ENCODE measurements at regions not wholly inside any gene's neighbourhood (a gene's known extent, or its start where the extent isn't known, plus 50 kb on each side); places are given as distances from the start of the nearest gene placed in this dataset.

GRCh38 chr12:4134448-4135263 lies 138.9 kb upstream of the CCND2 start:
- DNase-seq (ENCODE audit: low read depth) = no peak

- no peak for DNase-seq (ENCODE audit: low read depth)
Observed at GRCh38 chr12:4133636-4134447, 139.7 kb upstream of the CCND2 start.

GRCh38 chr12:4133029-4133428 lies 140.5 kb upstream of the CCND2 start:
- DNase-seq (ENCODE audit: low read depth) = no peak

- no peak for DNase-seq (ENCODE audit: low read depth)
Observed at GRCh38 chr12:4121506-4122020, 152.0 kb upstream of the CCND2 start.

DNA sequence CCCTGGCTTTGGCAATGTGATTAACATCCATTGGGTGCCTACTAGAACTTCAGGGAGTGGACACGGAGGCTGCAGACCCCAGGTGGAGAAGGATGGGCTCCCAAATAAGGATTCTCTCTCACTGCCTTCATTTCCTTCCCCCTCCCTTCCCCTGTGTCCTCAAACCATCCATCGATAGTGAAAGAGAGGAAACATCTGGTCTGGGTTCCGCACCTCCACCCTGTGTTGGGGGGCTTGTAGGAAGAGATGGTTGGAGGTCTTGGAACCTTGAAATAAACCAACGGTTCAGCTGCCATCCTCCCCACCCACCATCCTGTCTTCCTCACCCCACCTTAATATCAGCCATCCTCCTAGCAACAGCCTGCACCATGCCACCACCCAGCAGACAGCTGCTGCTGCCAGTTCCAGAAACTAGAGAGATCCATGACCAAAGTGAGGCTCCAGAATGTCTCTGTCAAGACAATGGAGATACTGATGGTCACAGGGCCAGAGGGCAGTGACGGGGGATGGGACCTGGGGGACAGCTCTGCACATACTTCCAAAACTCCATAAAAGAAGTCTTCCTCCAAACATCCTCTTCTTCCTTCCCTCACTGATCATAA lies 153.1 kb upstream of the CCND2 start:
- no peak for DNase-seq (ENCODE audit: low read depth)

- no peak for DNase-seq (ENCODE audit: low read depth)
Observed at GRCh38 chr12:4119157-4119761, 154.3 kb upstream of the CCND2 start.

- no peak for DNase-seq (ENCODE audit: low read depth)
Observed at GRCh38 chr12:4118601-4119156, 154.9 kb upstream of the CCND2 start.

GRCh38 chr12:4118017-4118510 lies 155.5 kb upstream of the CCND2 start:
- DNase-seq (ENCODE audit: low read depth) = no peak

DNA sequence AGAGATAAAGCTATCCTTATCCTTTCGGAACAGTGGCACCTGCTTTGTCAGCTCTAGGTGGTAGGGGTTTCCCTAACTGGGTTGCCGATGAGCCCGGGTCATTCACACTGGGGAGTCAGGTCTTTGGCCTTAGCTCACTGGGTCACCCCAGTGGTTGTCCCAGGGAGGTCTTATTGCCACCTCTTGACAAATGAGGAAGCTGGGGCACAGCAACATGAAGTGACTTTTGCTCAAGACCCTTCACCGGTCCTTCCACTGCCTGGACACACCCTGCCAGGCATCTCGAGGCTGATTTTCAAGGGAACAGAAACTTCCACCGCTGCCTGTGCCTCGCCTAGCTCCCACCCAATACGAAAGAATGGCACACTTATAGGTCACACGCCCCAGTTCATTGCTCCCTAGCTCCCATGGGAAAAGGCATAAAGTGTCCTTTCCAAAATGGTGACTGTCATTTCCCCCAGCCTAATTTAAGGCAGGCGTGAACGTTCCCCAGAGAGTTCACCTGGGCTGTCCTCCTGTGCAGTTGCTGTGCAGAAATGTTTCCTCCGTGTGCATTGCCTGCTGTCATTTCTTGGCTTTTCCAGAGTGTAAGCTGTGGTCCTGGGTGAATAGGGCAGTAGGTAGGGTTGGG lies 156.1 kb upstream of the CCND2 start:
- DNase-seq (ENCODE audit: low read depth) = no peak

GRCh38 chr12:4116251-4117111 lies 157.1 kb upstream of the CCND2 start:
- DNase-seq (ENCODE audit: low read depth) = no peak

GRCh38 chr12:4115570-4115969 lies 158.0 kb upstream of the CCND2 start:
- DNase-seq (ENCODE audit: low read depth) = no peak

GRCh38 chr12:4114986-4115385 lies 158.6 kb upstream of the CCND2 start:
- DNase-seq (ENCODE audit: low read depth) = no peak

DNA sequence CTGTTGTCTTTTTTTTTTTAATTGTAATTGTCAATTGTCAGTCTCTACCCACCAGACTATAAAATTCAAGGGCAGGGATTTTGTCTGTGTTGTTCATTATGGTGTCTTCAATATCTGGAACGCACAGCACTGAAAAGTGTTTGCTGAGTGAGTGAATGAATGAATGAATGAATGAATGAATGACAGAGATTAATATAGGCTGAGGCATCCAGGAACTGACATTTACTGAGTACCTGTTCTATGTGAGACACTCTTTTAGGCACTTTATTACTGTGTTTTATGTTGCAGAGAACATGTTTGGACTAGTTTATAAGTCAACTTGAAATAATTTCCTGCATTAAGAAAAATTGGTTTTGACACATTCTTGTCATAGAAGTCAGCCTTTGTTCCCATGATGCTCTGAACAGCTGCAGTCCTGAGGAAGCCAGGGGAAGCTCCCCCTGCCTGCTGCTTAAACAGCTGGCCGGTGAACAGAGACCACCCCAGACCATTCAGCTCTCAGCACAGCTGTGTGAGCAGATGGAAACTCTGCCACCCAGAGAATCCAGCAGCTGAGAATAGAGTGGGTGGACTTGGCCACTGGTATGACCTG lies 160.7 kb upstream of the CCND2 start:
- DNase-seq (ENCODE audit: low read depth) = no peak

GRCh38 chr12:4112290-4112689 lies 161.3 kb upstream of the CCND2 start:
- DNase-seq (ENCODE audit: low read depth) = no peak

DNA sequence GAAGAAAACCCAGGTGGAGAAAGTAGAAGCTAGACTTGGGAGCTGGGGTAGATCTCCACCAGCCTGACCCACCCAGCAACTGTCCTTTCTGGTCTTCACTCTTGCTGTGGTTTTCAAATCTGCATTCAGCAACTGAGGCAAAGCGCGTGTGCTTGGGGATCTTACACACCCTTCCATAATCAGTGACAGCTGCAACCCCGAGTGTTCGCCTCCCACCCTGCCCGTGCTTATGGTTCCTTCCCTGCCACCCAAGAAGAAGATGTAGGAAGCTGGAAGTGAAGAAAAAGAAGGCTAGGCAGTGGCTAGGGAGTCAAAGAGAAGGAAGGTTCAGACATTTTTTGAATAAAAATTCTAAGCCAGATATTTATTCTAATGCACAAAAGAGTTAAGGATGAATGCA lies 162.6 kb upstream of the CCND2 start:
- DNase-seq (ENCODE audit: low read depth) = no peak

- DNase-seq (ENCODE audit: low read depth) = no peak
Observed at GRCh38 chr12:4109826-4110225, 163.7 kb upstream of the CCND2 start.

DNA sequence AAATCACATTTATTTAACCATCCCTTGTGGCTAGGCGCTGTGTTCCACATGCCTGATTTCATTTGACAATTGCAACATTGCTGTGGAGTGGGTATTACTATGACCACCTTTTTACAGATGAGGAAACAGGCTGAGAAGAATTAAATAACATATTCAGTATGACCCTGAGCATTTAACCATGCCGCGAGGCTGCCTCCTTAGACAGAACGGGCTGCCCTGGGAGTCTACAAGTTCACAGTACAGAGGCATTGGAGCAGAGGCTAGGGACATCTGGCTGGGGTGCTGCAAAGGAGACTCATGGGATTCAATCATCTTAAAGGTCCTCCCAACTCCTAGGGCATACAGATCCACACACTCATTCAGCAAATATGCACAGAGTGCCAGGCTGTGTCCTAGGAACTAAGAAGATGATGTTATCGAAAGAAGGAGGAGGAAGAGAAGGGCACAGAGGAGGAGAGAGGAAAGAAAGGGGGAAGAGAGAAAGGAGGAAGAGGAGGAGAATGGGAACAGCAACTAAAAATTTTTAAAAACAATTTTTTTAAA lies 164.7 kb upstream of the CCND2 start:
- no peak for DNase-seq (ENCODE audit: low read depth)

GRCh38 chr12:4107911-4108697 lies 165.5 kb upstream of the CCND2 start:
- no peak for DNase-seq (ENCODE audit: low read depth)

GRCh38 chr12:4107436-4107878 lies 166.1 kb upstream of the CCND2 start:
- peak; percentile 32 for DNase-seq (ENCODE audit: low read depth)

Data from activated T-helper 1 cell treated with Interleukin-2 at 50 U/mL for 16 hours (primary cell).